ENCODE measurements at regions not wholly inside any gene's neighbourhood (a gene's known extent, or its start where the extent isn't known, plus 50 kb on each side); places are given as distances from the start of the nearest gene placed in this dataset.

DNA sequence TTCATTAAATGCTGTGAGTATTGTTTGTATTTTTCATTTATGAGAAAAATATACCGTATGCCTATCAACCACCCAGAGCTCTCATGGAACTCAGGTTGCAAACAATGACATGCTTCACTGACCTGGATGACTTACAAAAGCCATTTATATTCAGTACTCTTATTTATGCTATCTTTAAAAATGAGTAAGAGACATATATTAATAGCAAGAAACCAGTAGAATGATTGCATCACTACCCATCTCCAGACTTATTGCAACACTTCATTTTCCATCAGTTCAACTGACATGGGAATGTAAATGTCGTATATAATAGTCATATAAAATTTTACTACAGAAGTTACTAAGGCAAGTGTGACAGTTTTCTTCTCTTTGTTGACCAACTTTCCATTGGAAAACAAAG, 69.1 kb downstream of the OTP start:
- DNase-seq, result no peak
- intact Hi-C loops (cut with DNase I), result loop anchor here (10.0 kb wide), 1 partner anchor 435 kb away; no protein-coding TSS in a partner anchor
- no peak for ATAC-seq (ENCODE audit: poor library complexity)

DNA sequence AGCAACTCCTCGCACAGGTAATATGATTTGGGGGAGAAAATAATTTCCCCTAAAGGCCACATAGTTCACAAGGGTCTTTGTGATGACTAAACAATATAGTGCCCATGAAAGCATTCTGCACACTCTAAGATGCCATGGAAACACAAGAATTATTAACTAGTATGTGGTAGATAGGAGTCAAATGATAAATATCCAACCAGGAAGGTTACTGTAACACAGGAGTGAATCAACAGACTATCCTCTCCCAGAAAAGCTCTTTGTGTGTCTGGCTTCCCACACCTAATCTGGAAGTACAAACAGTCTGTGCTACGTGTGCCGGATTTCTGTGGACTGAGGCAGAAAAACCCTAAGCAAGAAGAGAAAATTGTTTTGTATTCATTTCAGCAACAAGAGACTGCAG, 70.0 kb downstream of the OTP start:
- intact Hi-C loops (cut with DNase I), result loop anchor here (10.0 kb wide), 1 partner anchor 436 kb away; no protein-coding TSS in a partner anchor
- DNase-seq, result no peak
- ATAC-seq (ENCODE audit: poor library complexity), result no peak

DNA sequence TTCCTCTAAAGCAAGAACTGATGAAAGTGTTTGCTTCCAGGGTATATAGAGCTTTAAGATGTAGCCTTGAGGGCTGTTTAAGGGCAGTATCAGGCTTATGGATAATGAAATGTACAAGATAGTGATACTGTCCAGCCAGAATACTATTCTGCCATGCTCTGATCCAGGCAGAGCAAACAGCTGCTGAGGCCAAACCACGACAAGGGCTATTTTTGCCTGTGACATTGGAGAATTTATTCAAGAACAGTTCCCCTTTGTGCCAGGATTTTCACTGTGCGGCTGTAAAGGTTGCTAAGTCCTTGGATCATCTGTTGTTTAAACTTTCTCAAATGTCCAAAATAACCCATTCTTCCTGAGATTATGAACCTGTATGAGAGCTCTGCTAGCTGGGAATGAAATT, 70.4 kb downstream of the OTP start:
- intact Hi-C loops (cut with DNase I), result loop anchor here (10.0 kb wide), 1 partner anchor 437 kb away; no protein-coding TSS in a partner anchor
- no peak for DNase-seq
- ATAC-seq (ENCODE audit: poor library complexity), result peak; percentile 82

DNA sequence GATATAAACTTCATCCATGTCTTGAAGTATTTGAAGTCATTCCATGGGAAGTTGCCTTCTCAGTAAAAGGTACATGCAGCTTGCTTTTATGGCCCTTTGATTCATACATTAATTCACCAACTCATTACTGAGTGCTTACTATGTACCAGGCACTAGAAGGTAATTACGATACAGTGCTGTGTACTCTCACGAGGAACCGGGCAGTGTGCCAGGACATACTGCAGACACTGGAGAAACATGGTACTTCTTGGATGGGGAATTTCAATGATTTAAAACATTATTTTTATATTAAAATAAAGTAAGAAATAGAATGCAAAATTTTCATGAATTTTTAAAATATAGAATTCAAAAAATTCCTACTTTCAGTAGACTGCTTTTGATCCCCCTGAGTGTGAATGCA, 71.4 kb upstream of the WDR41 start:
- ATAC-seq (ENCODE audit: poor library complexity) (no peak), DNase-seq (peak; percentile 42)
- intact Hi-C loops (cut with DNase I), result loop anchor here (10.0 kb wide), 1 partner anchor 441 kb away; no protein-coding TSS in a partner anchor

DNA sequence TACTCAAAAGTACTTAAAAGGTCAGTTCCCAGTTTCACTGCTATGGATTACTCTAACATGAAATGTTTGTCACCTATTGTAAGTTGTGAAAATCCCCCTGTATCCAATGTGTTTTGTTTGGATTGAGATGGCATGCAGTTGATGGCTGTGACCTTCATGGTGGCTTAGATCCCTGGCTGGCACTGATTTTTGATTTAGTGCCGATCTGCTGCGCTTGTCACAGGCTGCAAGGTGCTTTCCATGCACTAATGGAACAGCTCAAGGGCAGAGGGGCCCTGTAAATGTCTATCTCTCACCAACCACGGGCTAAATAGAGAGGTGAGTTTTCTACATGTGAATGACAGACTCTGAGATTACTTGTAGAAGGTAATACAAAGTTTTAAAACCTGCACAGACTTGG, 69.8 kb upstream of the WDR41 start:
- ATAC-seq (ENCODE audit: poor library complexity) (peak; percentile 53), DNase-seq (no peak)
- intact Hi-C loops (cut with DNase I), result loop anchor here (10.0 kb wide), 1 partner anchor 443 kb away; no protein-coding TSS in a partner anchor

DNA sequence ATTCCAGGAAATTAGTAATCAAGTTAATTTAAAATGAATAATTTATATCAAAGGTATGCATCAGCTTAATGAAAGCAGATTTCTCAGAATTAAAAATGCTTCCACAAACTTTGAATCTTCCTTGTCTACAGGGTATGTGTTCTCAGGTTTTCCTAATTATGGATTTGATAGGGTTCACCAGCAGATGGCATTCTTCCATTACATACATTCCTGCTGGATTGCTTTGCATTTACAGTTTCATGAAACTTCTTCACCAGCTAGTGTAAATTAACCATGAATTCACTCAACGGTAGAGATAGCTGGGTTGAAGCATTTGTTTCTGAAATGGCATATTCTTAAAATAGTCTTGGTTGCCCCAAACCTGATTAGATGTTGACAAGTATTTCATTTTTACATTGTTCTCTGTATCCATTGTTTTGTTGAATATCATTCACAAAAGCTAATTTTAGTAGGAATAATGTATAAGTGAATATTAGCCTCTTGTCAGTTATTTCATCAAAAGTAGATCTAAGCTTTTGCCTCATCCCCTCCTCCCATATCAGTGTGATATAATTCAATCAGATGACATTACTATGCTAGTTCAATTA, 68.7 kb upstream of the WDR41 start:
- intact Hi-C loops (cut with DNase I), result loop anchor here (10.0 kb wide), 1 partner anchor 444 kb away; no protein-coding TSS in a partner anchor
- ATAC-seq (ENCODE audit: poor library complexity) (peak; percentile 46), DNase-seq (no peak)

DNA sequence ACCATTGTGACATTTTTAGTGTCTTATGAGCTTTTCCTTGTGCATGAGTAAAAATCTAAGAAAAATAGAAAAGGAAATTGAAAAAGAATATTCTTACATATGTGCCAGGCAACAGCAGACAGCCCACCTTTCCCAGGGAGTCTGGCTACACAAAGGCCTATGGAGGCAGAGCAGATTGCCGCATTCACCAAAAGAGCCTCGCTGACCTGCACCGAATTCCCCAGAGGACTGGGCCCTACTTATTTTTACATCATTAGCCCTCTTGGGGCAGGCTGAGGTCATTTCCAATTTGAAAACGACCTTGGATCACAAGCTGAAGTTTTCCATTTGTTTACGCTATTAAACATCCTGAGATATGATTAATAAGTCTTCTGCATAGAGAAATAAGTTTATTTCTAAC, 66.2 kb upstream of the WDR41 start:
- ATAC-seq (ENCODE audit: poor library complexity) (no peak), DNase-seq (no peak)
- intact Hi-C loops (cut with DNase I), result no loop called here

DNA sequence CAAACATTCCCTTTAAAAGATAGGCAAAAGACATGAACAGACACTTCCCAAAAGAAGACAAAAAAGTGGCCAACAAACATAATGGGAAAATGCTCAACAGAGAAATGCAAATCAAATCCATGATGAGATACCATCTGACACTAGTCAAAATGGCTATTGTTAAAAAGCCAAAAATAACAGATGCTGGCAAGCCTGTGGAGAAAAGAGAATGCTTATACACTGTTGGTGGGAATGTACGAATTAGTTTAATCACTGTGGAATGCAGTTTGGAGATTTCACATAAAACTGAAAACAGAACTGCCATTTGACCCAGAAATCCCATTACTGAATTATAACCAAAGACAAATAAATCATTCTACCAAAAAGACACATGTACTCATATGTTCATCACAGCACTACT, 58.3 kb upstream of the WDR41 start:
- ATAC-seq (ENCODE audit: poor library complexity), result no peak
- intact Hi-C loops (cut with DNase I), result no loop called here
- DNase-seq, result no peak

DNA sequence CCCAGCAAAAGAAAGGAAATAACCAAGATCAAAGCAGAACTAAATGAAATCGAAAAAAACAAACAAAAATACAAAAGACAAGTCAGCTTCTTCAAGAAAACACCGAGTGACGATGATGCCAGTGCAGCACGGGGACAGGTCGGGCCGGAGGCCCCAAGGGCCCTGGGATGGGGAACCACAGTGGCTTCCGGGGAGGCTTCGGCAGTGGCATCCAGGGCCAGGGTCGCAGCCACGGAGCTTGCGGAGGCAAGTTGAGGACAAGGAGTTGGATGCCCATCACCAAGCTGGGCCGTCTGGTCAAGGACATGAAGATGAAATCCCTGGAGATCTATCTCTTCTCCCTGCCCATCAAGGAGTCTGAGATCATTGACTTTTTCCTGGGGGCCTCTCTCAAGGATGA, 53.2 kb upstream of the WDR41 start:
- DNase-seq, result no peak
- intact Hi-C loops (cut with DNase I), result no loop called here
- ATAC-seq (ENCODE audit: poor library complexity), result no peak
